Type B pancreatic cell (in vitro differentiated cells): ENCODE measurements at regions not wholly inside any gene's neighbourhood (a gene's known extent, or its start where the extent isn't known, plus 50 kb on each side); places are given as distances from the start of the nearest gene placed in this dataset.

Source experiments
- DNase-seq: peaks from one replicate; pipeline ENCODE4 v3.0.0; 2021; ENCODE audit warnings: mixed read lengths; ENCODE audit not compliant: unreplicated experiment; ENCODE audit errors: extremely low spot score
- H3K27ac Mint-ChIP-seq: 2 replicates; pipeline ENCODE4 v1.8.0; 2021; ENCODE audit warnings: mild to moderate bottlenecking, mixed read lengths
- H3K27me3 Mint-ChIP-seq: 2 replicates; pipeline ENCODE4 v1.8.0; 2021; ENCODE audit warnings: mixed read lengths
- H3K36me3 Mint-ChIP-seq: 2 replicates; pipeline ENCODE4 v1.8.0; 2021; ENCODE audit warnings: mixed read lengths
- H3K4me1 Mint-ChIP-seq: one replicate; pipeline ENCODE4 v1.8.0; 2021; ENCODE audit warnings: mixed read lengths; ENCODE audit not compliant: unreplicated experiment
- H3K4me3 Mint-ChIP-seq: 2 replicates; pipeline ENCODE4 v1.8.0; 2021; ENCODE audit warnings: mild to moderate bottlenecking, mixed read lengths
- H3K9me3 Mint-ChIP-seq: 2 replicates; pipeline ENCODE4 v1.8.0; 2021; ENCODE audit warnings: mixed read lengths
- TF ChIP-seq, protein P1 (sequence below): fragments of 200-600 bp; sonication (generic); conservative IDR thresholded peaks from 2 replicates; pipeline ENCODE4 v1.5.0; 2021; ENCODE audit warnings: antibody characterized with exemption, mild to moderate bottlenecking

DNA sequence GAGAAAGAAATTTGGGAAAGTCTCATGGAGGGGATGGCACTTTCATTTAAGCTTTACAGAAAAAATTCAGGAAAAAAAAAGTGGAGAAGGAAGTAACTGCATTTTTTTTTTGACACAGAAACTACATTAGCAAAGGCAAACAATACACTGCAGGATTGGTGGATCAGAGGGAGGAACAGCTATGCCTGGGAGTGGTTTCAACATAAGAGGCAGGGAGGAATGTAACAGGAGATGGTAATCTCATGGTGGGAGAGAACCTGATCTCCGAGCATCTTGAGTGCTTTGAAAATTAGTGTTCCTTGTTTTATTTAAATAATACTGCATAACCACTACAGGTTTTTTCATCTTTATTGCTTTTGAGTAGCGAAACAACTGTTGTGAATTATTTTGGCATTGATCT is 249.4 kb downstream of the FAM170A start:
- H3K27ac Mint-ChIP-seq: peak overlapping the region; percentile 91
- TF ChIP-seq, protein P1, sequence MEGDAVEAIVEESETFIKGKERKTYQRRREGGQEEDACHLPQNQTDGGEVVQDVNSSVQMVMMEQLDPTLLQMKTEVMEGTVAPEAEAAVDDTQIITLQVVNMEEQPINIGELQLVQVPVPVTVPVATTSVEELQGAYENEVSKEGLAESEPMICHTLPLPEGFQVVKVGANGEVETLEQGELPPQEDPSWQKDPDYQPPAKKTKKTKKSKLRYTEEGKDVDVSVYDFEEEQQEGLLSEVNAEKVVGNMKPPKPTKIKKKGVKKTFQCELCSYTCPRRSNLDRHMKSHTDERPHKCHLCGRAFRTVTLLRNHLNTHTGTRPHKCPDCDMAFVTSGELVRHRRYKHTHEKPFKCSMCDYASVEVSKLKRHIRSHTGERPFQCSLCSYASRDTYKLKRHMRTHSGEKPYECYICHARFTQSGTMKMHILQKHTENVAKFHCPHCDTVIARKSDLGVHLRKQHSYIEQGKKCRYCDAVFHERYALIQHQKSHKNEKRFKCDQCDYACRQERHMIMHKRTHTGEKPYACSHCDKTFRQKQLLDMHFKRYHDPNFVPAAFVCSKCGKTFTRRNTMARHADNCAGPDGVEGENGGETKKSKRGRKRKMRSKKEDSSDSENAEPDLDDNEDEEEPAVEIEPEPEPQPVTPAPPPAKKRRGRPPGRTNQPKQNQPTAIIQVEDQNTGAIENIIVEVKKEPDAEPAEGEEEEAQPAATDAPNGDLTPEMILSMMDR: no peak
- H3K27me3 Mint-ChIP-seq: no peaks in the 10 kb centered on the region
- H3K4me1 Mint-ChIP-seq: peaks cover 6% of the 10 kb centered on the region
- no peak overlapping the region for H3K4me3 Mint-ChIP-seq
- no peak for DNase-seq
- no peaks in the 10 kb centered on the region for H3K36me3 Mint-ChIP-seq
- H3K9me3 Mint-ChIP-seq: no peaks in the 10 kb centered on the region

DNA sequence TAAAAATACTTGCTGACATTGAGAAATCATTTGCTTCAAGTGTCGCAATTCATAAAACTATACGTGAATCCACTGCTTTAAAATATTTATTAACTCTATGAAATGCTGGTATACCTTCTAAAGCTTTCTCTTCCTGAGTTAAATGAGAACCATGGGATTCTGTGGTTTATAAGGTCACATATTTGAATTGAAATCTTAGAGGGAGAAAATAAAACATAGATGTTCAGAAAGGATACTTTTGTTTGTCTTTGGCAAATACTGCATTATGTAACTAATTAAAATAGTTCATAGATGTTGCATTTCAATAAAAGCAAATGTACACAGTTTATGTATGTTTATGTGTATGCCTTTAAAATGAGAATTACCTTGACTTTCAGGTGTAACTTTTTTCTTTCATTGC is 250.1 kb downstream of the FAM170A start:
- no peaks in the 10 kb centered on the region for H3K27me3 Mint-ChIP-seq
- H3K36me3 Mint-ChIP-seq: no peaks in the 10 kb centered on the region
- DNase-seq: no peak
- H3K9me3 Mint-ChIP-seq: no peaks in the 10 kb centered on the region
- TF ChIP-seq, protein P1: no peak
- peak overlapping the region; percentile 91 for H3K27ac Mint-ChIP-seq
- H3K4me3 Mint-ChIP-seq: no peak overlapping the region
- peaks cover 6% of the 10 kb centered on the region for H3K4me1 Mint-ChIP-seq

DNA sequence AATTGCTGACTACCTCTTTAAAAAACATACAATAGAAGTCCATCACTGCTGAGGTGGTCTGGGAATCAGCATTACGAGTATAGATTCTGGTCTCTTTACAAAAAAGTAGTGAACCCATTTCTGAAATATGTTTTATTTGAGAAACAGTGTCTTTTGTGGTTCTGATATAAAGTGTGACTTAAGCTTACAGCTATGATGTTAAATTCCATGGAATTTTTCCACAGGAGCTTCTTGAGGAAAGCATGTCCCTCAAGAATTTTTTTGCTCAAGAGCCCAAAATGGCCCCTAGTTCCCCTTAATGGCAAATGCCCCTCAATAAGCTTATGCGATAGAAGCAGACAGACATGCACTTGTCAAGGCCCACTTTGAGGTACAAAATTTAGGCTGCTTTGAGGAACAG is 265.7 kb downstream of the FAM170A start:
- TF ChIP-seq, protein P1: no peak
- no peaks in the 10 kb centered on the region for H3K4me1 Mint-ChIP-seq
- peaks cover 3% of the 10 kb centered on the region for H3K27me3 Mint-ChIP-seq
- no peak overlapping the region for H3K27ac Mint-ChIP-seq
- H3K4me3 Mint-ChIP-seq: no peak overlapping the region
- DNase-seq: no peak
- no peaks in the 10 kb centered on the region for H3K36me3 Mint-ChIP-seq
- no peaks in the 10 kb centered on the region for H3K9me3 Mint-ChIP-seq

DNA sequence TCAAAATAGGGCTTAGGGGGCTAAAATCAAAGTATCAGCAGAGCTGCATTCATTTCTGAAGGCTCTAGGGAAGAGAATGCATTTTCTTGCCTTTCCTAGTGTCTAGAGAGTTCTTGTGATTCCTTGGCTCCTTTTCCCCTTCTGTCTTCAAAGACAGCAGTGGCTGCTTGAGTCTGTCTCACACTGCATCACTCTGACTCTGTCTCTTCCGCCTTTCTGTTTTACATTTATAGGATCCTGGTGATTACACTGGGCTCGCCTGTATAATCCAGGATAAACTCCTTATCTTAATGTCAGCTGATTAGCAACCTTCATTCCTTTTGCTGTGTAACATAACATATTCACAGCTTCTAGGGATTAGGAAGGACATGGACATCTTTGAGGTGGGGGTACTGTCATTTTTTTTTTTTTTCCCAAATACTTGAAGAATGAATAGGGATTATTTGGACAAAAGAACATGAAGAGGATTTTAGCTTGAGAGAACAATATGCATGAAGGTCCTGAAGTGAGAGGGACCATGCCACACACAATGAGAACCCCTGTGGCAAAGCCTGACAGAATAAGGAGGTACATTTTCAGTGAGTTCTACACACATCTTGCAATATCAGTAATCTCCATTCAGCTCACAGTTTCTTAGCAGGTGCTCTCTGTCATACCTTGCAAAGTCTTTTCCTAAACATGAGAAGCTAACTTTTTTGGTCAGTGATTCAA is 267.6 kb downstream of the FAM170A start:
- no peak for DNase-seq
- TF ChIP-seq, protein P1: no peak
- Mint-ChIP-seq H3K9me3 (no peaks in the 10 kb centered on the region), H3K4me1 (no peaks in the 10 kb centered on the region), H3K36me3 (no peaks in the 10 kb centered on the region), H3K27me3 (peaks cover 3% of the 10 kb centered on the region), H3K4me3 (no peak overlapping the region), H3K27ac (no peak overlapping the region)

DNA sequence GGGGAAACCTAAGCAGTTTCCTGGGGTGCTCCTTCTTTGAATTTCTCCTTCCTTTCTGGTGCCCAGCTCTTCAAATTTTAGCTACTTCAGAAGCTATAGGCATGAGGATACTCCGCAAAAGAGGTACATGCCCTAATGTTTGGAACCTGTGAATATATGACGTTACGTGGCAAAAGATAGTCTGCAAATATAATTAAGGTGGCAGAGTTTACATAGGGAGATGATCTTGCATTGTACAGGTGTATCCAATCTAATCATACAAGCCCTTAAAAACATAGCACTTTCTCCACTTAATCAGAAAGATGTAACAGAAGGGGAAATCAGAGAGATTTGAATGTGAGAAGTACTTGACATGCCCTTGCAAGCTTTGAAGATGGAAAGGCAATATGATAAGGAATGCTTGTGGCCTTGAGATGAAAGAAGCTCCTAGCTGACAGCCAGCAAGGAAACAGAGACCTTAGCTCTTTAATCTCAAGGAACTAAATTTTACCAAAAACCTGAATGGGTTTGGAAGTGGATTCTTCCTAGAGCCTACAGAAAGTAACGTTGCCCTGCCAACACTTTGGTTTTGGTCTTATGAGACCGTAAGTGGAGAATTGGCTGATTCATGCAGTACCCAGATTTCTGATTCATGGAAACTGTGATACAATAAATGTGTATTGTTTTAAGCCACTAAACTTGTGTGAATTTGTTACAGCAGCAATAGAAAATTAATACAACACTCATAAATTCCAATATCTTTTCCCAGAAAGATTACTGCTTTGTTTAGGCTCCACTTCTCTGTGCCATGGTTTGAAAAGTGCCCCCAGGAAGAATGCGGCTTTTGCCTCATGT is 268.4 kb downstream of the FAM170A start:
- Mint-ChIP-seq H3K36me3 (no peaks in the 10 kb centered on the region), H3K4me3 (no peak overlapping the region), H3K27me3 (peaks cover 3% of the 10 kb centered on the region), H3K27ac (no peak overlapping the region), H3K4me1 (no peaks in the 10 kb centered on the region), H3K9me3 (no peaks in the 10 kb centered on the region)
- TF ChIP-seq, protein P1: no peak
- no peak for DNase-seq
